Progenitor cell of endocrine pancreas (in vitro differentiated cells): ENCODE measurements at regions not wholly inside any gene's neighbourhood (a gene's known extent, or its start where the extent isn't known, plus 50 kb on each side); places are given as distances from the start of the nearest gene placed in this dataset.
A peak's percentile ranks its signal among the peaks of the same experiment; 100 is the strongest.

Source experiments
- DNase-seq: peaks from one replicate; pipeline ENCODE4 v3.0.0; 2021; ENCODE audit warnings: low spot score; ENCODE audit not compliant: unreplicated experiment
- H3K27ac Mint-ChIP-seq: 2 replicates; pipeline ENCODE4 v1.8.0; 2021; ENCODE audit warnings: mild to moderate bottlenecking, moderate library complexity, mixed read lengths
- H3K27me3 Mint-ChIP-seq: 2 replicates; pipeline ENCODE4 v1.8.0; 2021; ENCODE audit warnings: mixed read lengths
- H3K36me3 Mint-ChIP-seq: 2 replicates; pipeline ENCODE4 v1.8.0; 2022; ENCODE audit warnings: mixed read lengths; ENCODE audit not compliant: insufficient read depth
- H3K4me1 Mint-ChIP-seq: 2 replicates; pipeline ENCODE4 v1.8.0; 2021; ENCODE audit warnings: low read depth, mixed read lengths
- H3K4me3 Mint-ChIP-seq: 2 replicates; pipeline ENCODE4 v1.8.0; 2021; ENCODE audit warnings: low read depth, mild to moderate bottlenecking, moderate library complexity, mixed read lengths
- H3K9me3 Mint-ChIP-seq: 2 replicates; pipeline ENCODE4 v1.8.0; 2021; ENCODE audit warnings: low read depth, mixed read lengths
- TF ChIP-seq, protein P1 (sequence below): fragments of 200-600 bp; sonication (generic); IDR thresholded peaks from one replicate; pipeline ENCODE4 v1.5.0; 2021; ENCODE audit warnings: antibody characterized with exemption, mild to moderate bottlenecking; ENCODE audit not compliant: unreplicated experiment

DNA sequence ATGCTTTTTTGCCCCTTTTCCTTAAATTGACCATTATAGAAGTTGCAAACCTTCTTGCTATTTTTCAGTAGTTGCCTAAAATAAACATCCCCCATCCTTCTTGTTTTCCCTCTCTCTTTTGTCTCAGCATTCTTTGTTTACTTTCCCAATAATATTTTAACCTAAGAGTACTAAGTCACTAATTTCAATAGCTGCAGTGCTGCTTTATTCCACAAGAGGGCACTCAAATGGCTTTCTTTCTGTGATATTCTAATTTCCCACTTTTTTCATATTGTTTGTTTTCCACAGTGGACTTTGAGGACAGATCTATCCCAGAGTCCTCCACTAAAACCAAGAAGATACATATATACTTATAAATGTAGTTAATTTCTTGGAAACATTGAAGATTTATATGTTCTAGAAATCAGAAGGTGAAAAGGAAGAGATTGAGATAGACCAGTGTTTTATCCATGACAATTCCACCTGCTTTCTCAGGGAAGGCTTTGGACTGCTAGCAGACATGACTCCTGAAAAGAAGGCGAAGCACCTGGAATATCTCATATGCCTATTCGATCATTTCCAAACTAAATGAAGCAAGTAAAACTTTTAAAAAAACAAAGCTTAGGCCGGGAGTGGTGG, 104.8 kb upstream of the GRIK1 start:
- peaks cover 3% of the 10 kb centered on the region for H3K4me1 Mint-ChIP-seq
- peaks cover under 1% of the 10 kb centered on the region for H3K27me3 Mint-ChIP-seq
- TF ChIP-seq, protein P1, sequence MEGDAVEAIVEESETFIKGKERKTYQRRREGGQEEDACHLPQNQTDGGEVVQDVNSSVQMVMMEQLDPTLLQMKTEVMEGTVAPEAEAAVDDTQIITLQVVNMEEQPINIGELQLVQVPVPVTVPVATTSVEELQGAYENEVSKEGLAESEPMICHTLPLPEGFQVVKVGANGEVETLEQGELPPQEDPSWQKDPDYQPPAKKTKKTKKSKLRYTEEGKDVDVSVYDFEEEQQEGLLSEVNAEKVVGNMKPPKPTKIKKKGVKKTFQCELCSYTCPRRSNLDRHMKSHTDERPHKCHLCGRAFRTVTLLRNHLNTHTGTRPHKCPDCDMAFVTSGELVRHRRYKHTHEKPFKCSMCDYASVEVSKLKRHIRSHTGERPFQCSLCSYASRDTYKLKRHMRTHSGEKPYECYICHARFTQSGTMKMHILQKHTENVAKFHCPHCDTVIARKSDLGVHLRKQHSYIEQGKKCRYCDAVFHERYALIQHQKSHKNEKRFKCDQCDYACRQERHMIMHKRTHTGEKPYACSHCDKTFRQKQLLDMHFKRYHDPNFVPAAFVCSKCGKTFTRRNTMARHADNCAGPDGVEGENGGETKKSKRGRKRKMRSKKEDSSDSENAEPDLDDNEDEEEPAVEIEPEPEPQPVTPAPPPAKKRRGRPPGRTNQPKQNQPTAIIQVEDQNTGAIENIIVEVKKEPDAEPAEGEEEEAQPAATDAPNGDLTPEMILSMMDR: peak; percentile 91
- peak; percentile 10 for DNase-seq
- H3K36me3 Mint-ChIP-seq: no peaks in the 10 kb centered on the region
- H3K27ac Mint-ChIP-seq: no peak overlapping the region
- no peak overlapping the region for H3K4me3 Mint-ChIP-seq
- H3K9me3 Mint-ChIP-seq: peaks cover 5% of the 10 kb centered on the region

DNA sequence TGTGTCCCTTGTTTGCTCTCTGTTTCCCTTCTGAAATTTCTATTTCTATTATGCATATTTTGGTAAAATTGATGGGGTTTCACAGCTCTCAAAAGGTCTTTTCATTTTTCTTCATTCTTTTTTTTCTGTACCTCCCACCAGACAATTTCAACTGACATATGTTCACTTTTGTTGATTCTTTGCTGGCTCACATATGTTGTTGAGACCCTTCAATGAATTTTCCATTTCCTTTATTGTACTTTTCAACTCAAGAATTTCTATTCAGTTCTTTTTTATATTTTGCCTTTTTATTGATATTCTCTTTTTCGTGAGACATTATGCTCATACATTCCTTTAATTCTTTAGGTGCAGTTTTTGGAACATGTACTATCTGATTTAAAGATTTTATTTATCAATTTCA, 102.6 kb upstream of the GRIK1 start:
- TF ChIP-seq, protein P1: no peak
- Mint-ChIP-seq H3K4me3 (no peak overlapping the region), H3K27me3 (peaks cover 4% of the 10 kb centered on the region), H3K27ac (no peak overlapping the region), H3K36me3 (no peaks in the 10 kb centered on the region), H3K4me1 (peaks cover 2% of the 10 kb centered on the region), H3K9me3 (peaks cover 5% of the 10 kb centered on the region)
- DNase-seq: no peak

DNA sequence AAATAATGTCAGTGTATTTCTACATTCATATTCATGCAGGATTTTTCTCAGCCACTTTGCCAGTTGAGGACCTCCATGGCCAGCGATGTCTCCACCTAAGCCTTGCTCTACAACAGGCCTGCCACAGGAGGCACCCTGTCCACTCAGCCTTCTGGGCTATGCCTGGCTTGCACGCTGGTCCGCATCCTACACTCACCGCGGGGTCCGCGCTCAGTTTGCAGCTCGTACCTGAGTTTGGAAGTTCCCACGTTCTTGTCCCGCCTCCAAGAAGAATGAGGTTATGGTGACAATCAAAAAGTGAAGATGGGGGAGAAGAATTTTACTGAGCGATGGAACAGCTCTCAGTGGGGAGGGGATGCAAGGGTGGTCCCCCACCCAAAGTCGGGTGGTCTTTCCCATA, 93.6 kb upstream of the GRIK1 start:
- no peak for DNase-seq
- H3K4me3 Mint-ChIP-seq: no peak overlapping the region
- H3K4me1 Mint-ChIP-seq: peaks cover 1% of the 10 kb centered on the region
- H3K27ac Mint-ChIP-seq: no peak overlapping the region
- H3K27me3 Mint-ChIP-seq: no peaks in the 10 kb centered on the region
- H3K36me3 Mint-ChIP-seq: no peaks in the 10 kb centered on the region
- TF ChIP-seq, protein P1: no peak
- H3K9me3 Mint-ChIP-seq: peaks cover 4% of the 10 kb centered on the region

DNA sequence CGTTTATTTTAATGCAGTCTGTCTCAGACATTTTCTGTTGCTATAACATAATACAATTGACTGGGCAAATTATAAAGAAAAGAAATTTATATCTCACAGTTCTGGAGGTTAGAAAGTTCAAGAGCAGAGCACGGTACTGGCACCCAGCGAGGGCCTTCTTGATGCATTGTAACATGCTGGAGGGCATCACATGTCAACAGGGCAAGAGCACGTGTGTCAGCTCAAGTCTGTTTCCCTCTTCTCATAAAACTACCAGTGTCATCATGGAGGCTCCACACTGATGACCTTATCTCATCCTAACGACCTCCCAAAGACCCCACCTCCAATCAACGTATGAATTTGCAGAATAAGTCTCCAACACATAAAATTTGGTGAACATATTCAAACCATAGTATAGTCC, 90.6 kb upstream of the GRIK1 start:
- peaks cover 4% of the 10 kb centered on the region for H3K9me3 Mint-ChIP-seq
- no peak for DNase-seq
- H3K4me3 Mint-ChIP-seq: no peak overlapping the region
- H3K27me3 Mint-ChIP-seq: no peaks in the 10 kb centered on the region
- TF ChIP-seq, protein P1: no peak
- no peak overlapping the region for H3K27ac Mint-ChIP-seq
- no peaks in the 10 kb centered on the region for H3K36me3 Mint-ChIP-seq
- H3K4me1 Mint-ChIP-seq: peaks cover 1% of the 10 kb centered on the region

DNA sequence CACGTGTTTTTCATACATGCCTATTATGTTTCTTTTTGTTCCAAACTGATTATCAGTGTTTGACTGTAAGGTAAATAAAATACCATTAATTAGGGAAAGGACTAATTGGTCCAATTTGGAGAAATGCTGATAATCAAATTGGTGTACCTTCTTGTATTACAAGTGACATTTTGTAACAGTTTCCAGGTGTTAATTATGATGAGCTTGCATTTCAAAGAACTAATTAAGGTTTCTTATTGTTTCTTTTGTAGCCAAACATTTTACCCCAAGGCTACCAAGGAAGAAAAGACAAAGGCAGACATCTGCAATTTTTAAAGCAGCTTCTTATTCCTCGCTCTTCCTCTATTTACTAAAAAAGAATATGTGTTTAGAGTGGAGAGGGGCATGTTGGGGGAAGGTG, 88.7 kb upstream of the GRIK1 start:
- Mint-ChIP-seq H3K36me3 (no peaks in the 10 kb centered on the region), H3K9me3 (peaks cover 2% of the 10 kb centered on the region), H3K27me3 (no peaks in the 10 kb centered on the region), H3K4me1 (no peaks in the 10 kb centered on the region), H3K27ac (no peak overlapping the region), H3K4me3 (no peak overlapping the region)
- TF ChIP-seq, protein P1: no peak
- DNase-seq: no peak
